Breast epithelium (tissue), 4 donors: ENCODE measurements at regions not wholly inside any gene's neighbourhood (a gene's known extent, or its start where the extent isn't known, plus 50 kb on each side); places are given as distances from the start of the nearest gene placed in this dataset.
"Not testable (repeated sequence)": the region's sequence is repeated elsewhere in the genome, so short reads cannot be mapped to it uniquely, and the experiment has no call there.

Experiments
- DNase-seq, 2 donors: peaks; one replicate each; pipeline ENCODE4 v3.0.0-alpha.2; 2019; ENCODE audit warnings: low spot score in 2 of 2
- H3K27ac ChIP-seq, 2 donors: fragments of 200-600 bp; sonication (generic) in 1 of 2; one replicate each; pipeline ENCODE4 v1.5.1; 2016 to 2019; ENCODE audit warnings: mild to moderate bottlenecking in 1 of 2
- H3K27me3 ChIP-seq, 2 donors: fragments of 200-600 bp; sonication (generic) in 1 of 2; one replicate each; pipeline versions ENCODE4 v1.5.1 to v1.6.0; 2017 to 2019; ENCODE audit warnings: control low read depth in 1 of 2, mild to moderate bottlenecking in 1 of 2
- H3K36me3 ChIP-seq: fragments of 200-600 bp; one replicate; pipeline ENCODE4 v1.5.1; 2019
- H3K4me1 ChIP-seq, 2 donors: fragments of 200-600 bp; sonication (generic); one replicate each; pipeline ENCODE4 v1.5.1; 2016 to 2019; ENCODE audit warnings: control low read depth in 1 of 2
- H3K4me3 ChIP-seq, 3 donors: fragments of 200-600 bp; sonication (generic); 1 replicate in 2 of 3; 2 replicates in 1 of 3; pipeline ENCODE4 v1.5.1; 2016 to 2019; ENCODE audit warnings: mild to moderate bottlenecking in 3 of 3, moderate library complexity in 2 of 3
- H3K9me3 ChIP-seq, 2 donors: fragments of 200-600 bp; sonication (generic) in 1 of 2; one replicate each; pipeline ENCODE4 v1.5.1; 2016 to 2019; ENCODE audit warnings: control low read depth in 1 of 2
- intact Hi-C: fragments of 100-400 bp; cut with DNase I; formaldehyde crosslinking; loops from one replicate; pipeline ENCODE4 v1.15.1; 2023; ENCODE audit warnings: low total_unique reads

DNA sequence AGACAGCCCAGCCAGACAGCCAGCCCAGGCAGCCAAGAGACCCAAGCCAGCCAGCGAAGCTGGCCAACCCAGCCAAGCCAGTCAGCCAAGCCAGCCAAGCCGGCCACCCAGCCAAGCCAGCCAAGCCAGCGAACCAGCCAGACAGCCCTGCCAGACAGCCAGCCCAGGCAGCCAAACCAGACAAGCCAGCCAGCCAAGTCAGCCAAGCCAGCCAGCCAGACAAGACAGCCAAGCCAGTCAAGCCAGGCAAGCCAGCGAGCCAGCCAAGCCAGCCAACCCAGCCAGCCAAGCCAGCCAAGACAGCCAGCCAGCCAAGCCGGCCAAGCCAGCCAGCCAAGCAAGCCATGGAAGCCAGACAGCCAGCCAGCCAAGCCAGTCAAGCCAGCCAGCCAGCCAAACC lies 327.9 kb upstream of the PLGLB2 start:
- H3K4me1 ChIP-seq, H3K36me3 ChIP-seq, intact Hi-C loops, DNase-seq, H3K4me3 ChIP-seq, H3K27me3 ChIP-seq, H3K27ac ChIP-seq: not testable (repeated sequence)
- peaks cover 0 to 17% of the 10 kb centered on the region in 2 donors for H3K9me3 ChIP-seq

DNA sequence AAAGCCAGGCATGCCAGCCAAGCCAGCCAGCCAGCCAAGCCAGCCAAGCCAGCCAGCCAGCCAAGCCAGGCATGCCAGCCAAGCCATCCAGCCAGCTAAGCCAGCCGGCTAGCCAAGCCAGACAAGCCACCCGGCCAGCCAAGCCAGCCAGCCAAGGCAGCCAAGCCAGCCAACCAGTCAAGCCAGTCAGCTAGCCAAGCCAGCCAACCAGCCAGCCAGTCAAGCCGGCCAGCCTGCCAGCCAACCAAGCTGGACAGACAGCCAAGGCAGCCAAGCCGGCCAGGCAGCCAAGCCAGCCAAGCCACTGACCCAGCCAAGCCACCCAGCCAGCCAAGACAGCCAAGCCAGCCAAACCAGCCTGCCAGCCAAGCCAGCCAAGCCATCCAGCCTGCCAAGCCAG lies 326.9 kb upstream of the PLGLB2 start:
- DNase-seq, H3K4me1 ChIP-seq, H3K27me3 ChIP-seq, H3K27ac ChIP-seq, intact Hi-C loops, H3K36me3 ChIP-seq, H3K4me3 ChIP-seq: not testable (repeated sequence)
- peaks cover 0 to 20% of the 10 kb centered on the region in 2 donors for H3K9me3 ChIP-seq

DNA sequence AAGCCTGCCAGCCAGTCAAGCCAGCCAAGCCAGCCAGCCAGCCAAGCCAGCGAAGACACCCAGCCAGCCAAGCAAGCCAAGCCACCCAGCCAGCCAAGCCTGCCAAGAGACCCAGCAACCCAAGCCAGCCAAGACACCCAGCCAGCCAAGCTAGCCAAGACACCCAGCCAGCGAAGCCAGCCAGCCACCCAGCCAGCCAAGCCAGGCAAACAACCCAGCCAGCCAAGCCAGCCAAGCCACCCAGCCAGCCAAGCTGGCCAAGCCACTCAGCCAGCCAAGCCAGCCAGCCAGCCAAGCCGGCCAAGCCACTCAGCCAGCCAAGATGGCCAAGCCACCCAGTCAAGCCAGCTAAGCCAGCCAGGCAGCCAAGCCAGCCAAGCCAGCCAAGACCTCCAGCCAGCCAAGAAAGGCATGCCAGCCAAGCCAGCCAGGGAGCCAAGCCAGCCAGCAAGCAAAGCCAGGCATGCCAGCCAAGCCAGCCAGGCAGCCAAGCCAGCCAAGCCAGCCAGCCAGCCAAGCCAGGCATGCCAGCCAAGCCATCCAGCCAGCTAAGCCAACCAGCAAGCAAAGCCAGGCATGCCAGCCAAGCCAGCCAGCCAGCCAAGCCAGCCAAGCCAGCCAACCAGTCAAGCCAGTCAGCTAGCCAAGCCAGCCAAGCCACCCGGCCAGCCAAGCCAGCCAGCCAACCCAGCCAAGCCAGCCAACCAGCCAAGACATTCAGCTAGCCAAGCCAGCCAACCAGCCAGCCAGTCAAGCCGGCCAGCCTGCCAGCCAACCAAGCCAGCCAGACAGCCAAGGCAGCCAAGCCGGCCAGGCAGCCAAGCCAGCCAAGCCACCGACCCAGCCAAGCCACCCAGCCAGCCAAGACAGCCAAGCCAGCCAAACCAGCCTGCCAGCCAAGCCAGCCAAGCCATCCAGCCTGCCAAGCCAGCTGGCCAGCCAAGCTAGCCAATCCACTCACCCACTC lies 323.8 kb upstream of the PLGLB2 start:
- peak in 1 of 2 donors; percentile 63 for DNase-seq
- intact Hi-C loops = not testable (repeated sequence)

GRCh38 chr2:87424763-87425154 lies 323.1 kb upstream of the PLGLB2 start:
- H3K9me3 ChIP-seq, H3K36me3 ChIP-seq, H3K27me3 ChIP-seq, H3K4me3 ChIP-seq, intact Hi-C loops, H3K4me1 ChIP-seq, H3K27ac ChIP-seq: not testable (repeated sequence)
- peak in 1 of 2 donors; percentile 66 for DNase-seq

More for the DNA sequence above, 323.8 kb upstream of the PLGLB2 start:
- H3K4me3 ChIP-seq, H3K27ac ChIP-seq, H3K4me1 ChIP-seq, H3K36me3 ChIP-seq, H3K27me3 ChIP-seq: not testable (repeated sequence)
- peaks cover 0 to 13% of the 10 kb centered on the region in 2 donors for H3K9me3 ChIP-seq

DNA sequence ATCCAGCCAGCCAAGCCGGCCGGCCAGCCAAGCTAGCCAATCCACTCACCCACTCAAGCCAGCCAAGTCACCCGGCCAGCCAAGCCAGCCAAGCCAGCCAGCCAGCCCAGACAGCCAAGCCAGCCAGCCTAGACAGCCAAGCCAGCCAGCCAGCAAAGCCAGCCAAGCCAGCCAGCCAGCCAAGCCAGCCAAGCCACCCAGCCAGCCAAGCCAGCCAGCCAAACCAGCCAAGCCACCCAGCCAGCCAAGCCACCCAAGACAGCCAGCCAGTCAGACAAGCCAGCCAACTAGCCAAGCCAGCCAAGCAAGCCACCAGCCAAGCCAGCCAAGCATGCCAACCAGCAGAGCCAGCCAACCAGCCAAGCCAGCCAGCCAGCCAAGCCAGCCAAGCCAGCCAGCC lies 322.7 kb upstream of the PLGLB2 start:
- intact Hi-C loops, H3K27ac ChIP-seq, H3K36me3 ChIP-seq, H3K4me1 ChIP-seq, H3K9me3 ChIP-seq, DNase-seq, H3K4me3 ChIP-seq, H3K27me3 ChIP-seq: not testable (repeated sequence)

GRCh38 chr2:87425717-87426116 lies 322.2 kb upstream of the PLGLB2 start:
- H3K9me3 ChIP-seq, H3K4me1 ChIP-seq, DNase-seq, H3K27me3 ChIP-seq, H3K4me3 ChIP-seq, H3K27ac ChIP-seq, H3K36me3 ChIP-seq, intact Hi-C loops: not testable (repeated sequence)

GRCh38 chr2:87428452-87429130 lies 319.3 kb upstream of the PLGLB2 start:
- H3K4me1 ChIP-seq, H3K4me3 ChIP-seq, H3K36me3 ChIP-seq, H3K27ac ChIP-seq, H3K9me3 ChIP-seq, H3K27me3 ChIP-seq, intact Hi-C loops, DNase-seq: not testable (repeated sequence)

DNA sequence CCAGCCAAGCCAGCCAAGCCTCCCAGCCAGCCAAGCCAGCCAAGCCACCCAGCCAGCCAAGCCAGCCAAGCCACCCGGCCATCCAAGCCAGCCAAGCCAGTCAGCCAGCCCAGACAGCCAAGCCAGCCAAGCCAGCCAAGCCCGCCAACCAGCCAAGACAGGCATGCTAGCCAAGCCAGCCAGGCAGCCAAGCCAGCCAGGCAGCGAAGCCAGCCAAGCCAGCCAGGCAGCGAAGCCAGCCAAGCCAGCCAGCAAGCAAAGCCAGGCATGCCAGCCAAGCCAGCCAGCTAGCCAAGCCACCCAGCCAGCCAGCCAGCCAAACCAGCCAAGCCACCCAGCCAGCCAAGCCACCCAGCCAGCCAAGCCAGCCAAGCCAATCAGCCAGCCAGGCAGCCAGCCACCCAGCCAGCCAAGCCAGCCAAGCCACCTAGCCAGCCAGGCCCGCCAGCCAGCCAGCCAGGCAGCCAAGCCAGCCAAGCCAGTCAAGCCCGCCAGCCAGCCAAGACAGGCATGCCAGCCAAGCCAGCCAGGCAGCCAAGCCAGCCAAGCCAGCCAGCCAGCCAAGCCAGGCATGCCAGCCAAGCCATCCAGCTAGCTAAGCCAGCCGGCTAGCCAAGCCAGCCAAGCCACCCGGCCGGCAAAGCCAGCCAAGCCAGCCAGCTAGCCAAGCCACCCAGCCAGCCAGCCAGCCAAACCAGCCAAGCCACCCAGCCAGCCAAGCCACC lies 318.5 kb upstream of the PLGLB2 start:
- H3K4me3 ChIP-seq, intact Hi-C loops, H3K36me3 ChIP-seq, DNase-seq, H3K9me3 ChIP-seq, H3K27ac ChIP-seq, H3K27me3 ChIP-seq, H3K4me1 ChIP-seq: not testable (repeated sequence)

DNA sequence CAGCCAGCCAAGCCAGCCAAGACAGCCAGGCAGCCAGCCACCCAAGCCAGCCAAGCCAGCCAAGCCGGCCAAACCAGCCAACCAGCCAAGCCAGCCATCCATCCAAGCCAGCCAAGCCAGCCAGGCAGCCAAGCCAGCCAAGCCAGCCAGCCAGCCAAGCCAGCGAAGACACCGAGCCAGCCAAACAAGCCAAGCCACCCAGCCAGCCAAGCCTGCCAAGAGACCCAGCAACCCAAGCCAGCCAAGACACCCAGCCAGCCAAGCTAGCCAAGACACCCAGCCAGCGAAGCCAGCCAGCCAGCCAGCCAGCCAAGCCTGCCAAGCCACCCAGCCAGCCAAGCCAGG lies 318.0 kb upstream of the PLGLB2 start:
- intact Hi-C loops, DNase-seq, H3K27me3 ChIP-seq, H3K4me3 ChIP-seq, H3K9me3 ChIP-seq, H3K36me3 ChIP-seq, H3K4me1 ChIP-seq, H3K27ac ChIP-seq: not testable (repeated sequence)

DNA sequence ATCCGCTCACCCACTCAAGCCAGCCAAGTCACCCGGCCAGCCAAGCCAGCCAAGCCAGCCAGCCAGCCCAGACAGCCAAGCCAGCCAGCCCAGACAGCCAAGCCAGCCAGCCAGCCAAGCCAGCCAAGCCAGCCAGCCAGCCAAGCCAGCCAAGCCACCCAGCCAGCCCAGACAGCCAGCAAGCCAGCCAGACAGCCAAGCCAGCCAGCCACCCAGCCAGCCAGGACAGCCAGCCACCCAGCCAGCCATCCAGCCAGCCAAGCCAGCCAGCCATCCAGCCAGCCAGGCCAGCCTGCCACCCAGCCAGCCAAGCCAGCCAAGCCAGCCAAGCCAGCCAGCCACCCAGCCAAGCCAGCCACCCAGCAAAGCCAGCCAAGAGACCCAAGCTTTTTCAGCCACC lies 316.8 kb upstream of the PLGLB2 start:
- intact Hi-C loops, H3K27me3 ChIP-seq, H3K4me3 ChIP-seq, H3K9me3 ChIP-seq, H3K4me1 ChIP-seq, H3K27ac ChIP-seq, H3K36me3 ChIP-seq, DNase-seq: not testable (repeated sequence)

DNA sequence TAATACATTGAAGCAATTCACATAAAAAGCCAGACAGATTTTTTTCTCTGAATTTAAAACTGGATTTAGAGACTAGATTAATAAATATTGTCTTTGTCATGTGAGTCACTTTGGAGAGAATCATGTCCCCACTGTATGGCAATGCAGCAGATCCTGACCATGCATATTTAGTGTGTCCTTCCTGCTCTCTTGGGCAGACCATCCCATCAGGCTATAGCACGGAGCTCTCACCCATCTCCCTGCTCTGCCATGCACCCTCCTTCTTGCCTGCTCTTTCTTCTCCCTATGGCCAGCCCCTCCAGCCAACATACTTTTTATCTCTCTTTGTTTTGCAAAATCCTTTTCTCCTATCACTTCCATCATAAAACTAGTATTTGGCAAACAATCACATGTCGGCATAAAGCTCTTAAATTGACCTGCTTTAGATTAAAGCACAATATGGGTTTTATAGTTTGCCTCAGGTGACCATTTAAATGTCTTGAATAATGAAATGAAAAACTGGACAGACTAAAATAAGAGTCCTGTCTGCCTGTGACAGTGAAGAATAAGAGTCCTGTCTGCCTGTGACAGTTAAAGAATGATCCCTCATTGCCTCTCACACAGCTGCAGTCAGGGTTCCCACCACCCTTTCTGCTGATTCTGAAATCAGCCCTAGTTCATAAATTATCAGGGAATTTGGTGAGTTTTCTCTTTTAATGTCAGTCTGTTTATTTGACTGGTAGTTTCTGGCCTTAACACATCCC lies 315.0 kb upstream of the PLGLB2 start:
- H3K9me3 ChIP-seq, intact Hi-C loops, DNase-seq, H3K4me1 ChIP-seq, H3K36me3 ChIP-seq, H3K27ac ChIP-seq, H3K4me3 ChIP-seq, H3K27me3 ChIP-seq: not testable (repeated sequence)

- H3K36me3 ChIP-seq, H3K4me1 ChIP-seq, DNase-seq, H3K9me3 ChIP-seq, intact Hi-C loops, H3K4me3 ChIP-seq, H3K27me3 ChIP-seq, H3K27ac ChIP-seq: not testable (repeated sequence)
Measured at GRCh38 chr2:87436007-87436406, 311.9 kb upstream of the PLGLB2 start.
